IMR-90 (cell line): ENCODE measurements at regions not wholly inside any gene's neighbourhood (a gene's known extent, or its start where the extent isn't known, plus 50 kb on each side); places are given as distances from the start of the nearest gene placed in this dataset.

Experiments
- BHLHE40 ChIP-seq: fragments of 150-350 bp; IDR thresholded peaks from 2 replicates; pipeline ENCODE4 v1.6.1; 2016; ENCODE audit warnings: mild to moderate bottlenecking, low read depth, low read length
- CEBPB ChIP-seq: IDR thresholded peaks from 2 replicates; pipeline ENCODE4 v1.6.1; 2012; ENCODE audit warnings: low read depth, low read length, improper control_type of control experiment
- MAFK ChIP-seq: IDR thresholded peaks from 2 replicates; pipeline ENCODE4 v1.6.1; 2012; ENCODE audit warnings: low read depth, low read length, improper control_type of control experiment
- NFE2L2 ChIP-seq: fragments of 150-350 bp; IDR thresholded peaks from 2 replicates; pipeline ENCODE4 v1.6.1; 2016; ENCODE audit warnings: low read depth, mild to moderate bottlenecking, low read length
- POLR2A ChIP-seq: IDR thresholded peaks from 2 replicates; pipeline ENCODE4 v1.6.1; 2012; ENCODE audit warnings: mild to moderate bottlenecking, low read depth, low read length
- RAD21 ChIP-seq: IDR thresholded peaks from 2 replicates; pipeline ENCODE4 v1.6.1; 2012; ENCODE audit warnings: low read length, improper control_type of control experiment
- RCOR1 ChIP-seq: IDR thresholded peaks from 2 replicates; pipeline ENCODE4 v1.6.1; 2012; ENCODE audit warnings: mild to moderate bottlenecking, low read length, improper control_type of control experiment; ENCODE audit not compliant: insufficient replicate concordance
- RFX5 ChIP-seq: IDR thresholded peaks from 2 replicates; pipeline ENCODE4 v1.8.0; 2012; ENCODE audit warnings: low read depth, mild to moderate bottlenecking, low read length, moderate library complexity
- SMC3 ChIP-seq: fragments of 150-350 bp; IDR thresholded peaks from 2 replicates; pipeline ENCODE4 v1.6.1; 2016; ENCODE audit warnings: low read depth, mild to moderate bottlenecking, antibody characterized with exemption, low read length, moderate library complexity
- TF ChIP-seq, protein P1 (sequence below): conservative IDR thresholded peaks from 2 replicates; pipeline ENCODE4 v1.5.1; 2012; ENCODE audit warnings: mild to moderate bottlenecking, low read depth, low read length, improper control_type of control experiment
- TF ChIP-seq, protein P2 (sequence below): fragments of 150-350 bp; IDR thresholded peaks from 2 replicates; pipeline ENCODE4 v1.6.1; 2017; ENCODE audit warnings: mild to moderate bottlenecking, antibody characterized with exemption, low read length, low read depth

DNA sequence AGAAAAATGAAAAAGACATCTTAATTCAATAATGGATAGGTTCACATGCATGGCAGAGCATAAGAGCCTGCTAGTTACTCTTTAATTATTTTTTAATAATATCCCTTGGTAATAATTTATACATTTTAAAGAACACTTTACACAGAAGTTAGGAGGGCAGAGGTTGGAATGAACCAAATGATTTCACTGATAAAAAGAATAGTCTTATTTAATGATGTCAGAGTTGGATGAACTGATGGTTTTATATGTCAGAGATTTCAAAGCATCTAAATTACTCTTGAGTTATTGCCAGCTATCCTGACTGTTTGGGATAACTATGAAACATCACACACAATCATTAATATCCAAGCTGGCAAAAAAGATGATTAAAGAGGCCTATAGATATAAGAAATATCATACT, 244.8 kb downstream of the CSNK1G3 start:
- TF ChIP-seq CEBPB = no peak
- TF ChIP-seq, protein P1, sequence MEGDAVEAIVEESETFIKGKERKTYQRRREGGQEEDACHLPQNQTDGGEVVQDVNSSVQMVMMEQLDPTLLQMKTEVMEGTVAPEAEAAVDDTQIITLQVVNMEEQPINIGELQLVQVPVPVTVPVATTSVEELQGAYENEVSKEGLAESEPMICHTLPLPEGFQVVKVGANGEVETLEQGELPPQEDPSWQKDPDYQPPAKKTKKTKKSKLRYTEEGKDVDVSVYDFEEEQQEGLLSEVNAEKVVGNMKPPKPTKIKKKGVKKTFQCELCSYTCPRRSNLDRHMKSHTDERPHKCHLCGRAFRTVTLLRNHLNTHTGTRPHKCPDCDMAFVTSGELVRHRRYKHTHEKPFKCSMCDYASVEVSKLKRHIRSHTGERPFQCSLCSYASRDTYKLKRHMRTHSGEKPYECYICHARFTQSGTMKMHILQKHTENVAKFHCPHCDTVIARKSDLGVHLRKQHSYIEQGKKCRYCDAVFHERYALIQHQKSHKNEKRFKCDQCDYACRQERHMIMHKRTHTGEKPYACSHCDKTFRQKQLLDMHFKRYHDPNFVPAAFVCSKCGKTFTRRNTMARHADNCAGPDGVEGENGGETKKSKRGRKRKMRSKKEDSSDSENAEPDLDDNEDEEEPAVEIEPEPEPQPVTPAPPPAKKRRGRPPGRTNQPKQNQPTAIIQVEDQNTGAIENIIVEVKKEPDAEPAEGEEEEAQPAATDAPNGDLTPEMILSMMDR = no peak
- no peak for TF ChIP-seq RFX5
- TF ChIP-seq RCOR1 = no peak
- TF ChIP-seq POLR2A = no peak
- TF ChIP-seq BHLHE40 = no peak
- no peak for TF ChIP-seq SMC3
- no peak for TF ChIP-seq RAD21
- TF ChIP-seq MAFK = no peak
- TF ChIP-seq, protein P2, sequence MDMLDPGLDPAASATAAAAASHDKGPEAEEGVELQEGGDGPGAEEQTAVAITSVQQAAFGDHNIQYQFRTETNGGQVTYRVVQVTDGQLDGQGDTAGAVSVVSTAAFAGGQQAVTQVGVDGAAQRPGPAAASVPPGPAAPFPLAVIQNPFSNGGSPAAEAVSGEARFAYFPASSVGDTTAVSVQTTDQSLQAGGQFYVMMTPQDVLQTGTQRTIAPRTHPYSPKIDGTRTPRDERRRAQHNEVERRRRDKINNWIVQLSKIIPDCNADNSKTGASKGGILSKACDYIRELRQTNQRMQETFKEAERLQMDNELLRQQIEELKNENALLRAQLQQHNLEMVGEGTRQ = no peak
- no peak for TF ChIP-seq NFE2L2
